ENCODE measurements at regions not wholly inside any gene's neighbourhood (a gene's known extent, or its start where the extent isn't known, plus 50 kb on each side); places are given as distances from the start of the nearest gene placed in this dataset.
"Not testable (repeated sequence)": the region's sequence is repeated elsewhere in the genome, so short reads cannot be mapped to it uniquely, and the experiment has no call there.

- no peak for DNase-seq (ENCODE audit: low spot score)
Observed at GRCh38 chrX:39477031-39477761, 620.6 kb downstream of the BCOR start.

DNA sequence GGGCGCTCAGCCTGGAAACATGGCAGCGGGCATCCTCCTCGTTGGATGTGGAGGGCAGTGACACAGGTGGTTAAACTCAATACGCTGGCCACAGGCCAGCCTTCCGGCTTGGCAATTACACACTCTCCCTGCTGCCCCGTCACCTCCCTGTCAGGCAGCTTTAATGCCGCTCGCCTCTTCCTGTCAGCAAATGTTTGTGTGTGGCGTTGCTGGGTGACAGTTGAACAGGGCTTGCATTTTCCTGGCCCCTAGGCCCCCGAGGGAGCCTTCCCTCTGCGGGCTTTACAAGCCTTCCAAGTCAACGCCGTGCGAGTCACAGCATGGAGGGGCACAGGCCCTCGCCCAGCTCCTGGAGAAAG lies 620.0 kb downstream of the BCOR start:
- DNase-seq (ENCODE audit: low spot score) = no peak

- DNase-seq (ENCODE audit: low spot score) = no peak
Observed at GRCh38 chrX:39479856-39480255, 617.9 kb downstream of the BCOR start.

DNA sequence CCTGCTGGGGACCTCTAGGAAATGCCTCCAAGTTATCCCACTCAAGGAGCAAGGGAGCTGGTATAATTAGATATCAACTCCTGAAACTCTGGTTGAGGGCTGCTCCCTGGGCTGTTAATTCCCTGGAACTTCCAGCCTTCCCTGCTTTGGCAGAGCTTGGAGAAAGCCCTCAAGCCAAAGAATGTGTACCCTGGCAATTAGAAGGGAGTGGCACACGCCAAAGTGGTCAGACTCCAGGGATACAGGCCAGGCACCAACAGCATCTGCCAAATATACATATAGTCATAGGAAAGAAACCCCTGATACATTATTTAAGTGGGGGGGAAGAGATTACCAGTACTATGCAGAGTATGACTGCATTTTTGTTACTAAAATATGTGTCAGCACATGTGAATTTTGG lies 616.8 kb downstream of the BCOR start:
- no peak for DNase-seq (ENCODE audit: low spot score)

GRCh38 chrX:39481621-39482020 lies 616.1 kb downstream of the BCOR start:
- DNase-seq (ENCODE audit: low spot score) = no peak

GRCh38 chrX:39484159-39485068 lies 613.3 kb downstream of the BCOR start:
- DNase-seq (ENCODE audit: low spot score) = no peak

DNA sequence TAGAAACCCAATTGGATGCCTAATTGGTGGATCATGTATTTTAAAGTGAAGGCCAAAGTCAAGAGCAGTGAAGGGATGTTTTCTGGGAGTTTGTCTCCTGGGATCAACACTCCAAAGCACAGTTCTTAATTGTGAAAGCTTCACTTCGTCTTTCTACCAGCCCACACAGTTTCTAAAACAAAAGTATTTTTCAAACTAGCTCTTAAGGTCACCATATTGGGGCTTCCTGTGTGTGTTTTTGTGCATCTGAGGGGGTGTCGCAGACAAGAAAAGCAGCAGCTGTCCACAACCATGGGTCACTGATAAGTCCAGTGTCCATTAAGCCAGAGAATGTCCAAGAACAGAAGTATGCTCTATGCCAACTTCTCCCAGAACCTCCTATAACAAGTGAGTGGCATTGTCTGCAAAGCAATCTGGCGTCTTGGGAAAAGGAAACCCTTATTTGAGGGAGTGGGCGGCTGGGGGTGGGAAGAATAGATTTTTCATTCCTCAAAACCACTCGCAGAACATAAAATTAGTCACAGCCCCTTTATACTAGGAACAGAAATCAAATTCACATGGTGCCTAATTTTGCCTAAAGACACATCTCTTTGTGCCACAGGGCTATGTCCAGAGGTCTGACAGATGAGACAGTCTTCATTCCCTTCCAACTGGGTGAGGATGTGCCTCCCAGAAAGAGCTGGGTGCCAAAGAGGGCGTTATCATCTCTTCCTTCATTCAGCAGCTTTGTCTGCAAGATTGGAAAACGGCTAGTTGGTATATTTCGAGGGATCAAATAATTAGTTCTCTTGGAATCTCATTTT lies 610.4 kb downstream of the BCOR start:
- no peak for DNase-seq (ENCODE audit: low spot score)

DNA sequence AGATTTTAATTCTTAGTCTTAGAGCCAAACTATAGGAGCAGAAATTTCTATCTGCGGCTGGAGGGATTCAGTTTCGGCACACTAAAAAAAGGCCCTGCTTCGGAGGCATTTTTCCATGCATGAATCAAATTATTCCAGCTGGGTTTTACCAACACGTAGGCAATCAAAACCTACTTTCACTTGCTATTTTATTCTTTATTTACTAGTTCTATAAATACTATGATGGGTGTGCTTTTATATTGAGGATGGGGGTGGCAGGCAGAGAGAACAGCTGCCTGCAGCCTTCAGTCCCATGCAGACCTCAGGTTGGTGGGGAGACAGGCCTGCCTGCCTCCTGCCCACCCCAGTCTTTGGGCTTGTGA lies 609.8 kb downstream of the BCOR start:
- no peak for DNase-seq (ENCODE audit: low spot score)

GRCh38 chrX:39491548-39492297 lies 606.0 kb downstream of the BCOR start:
- DNase-seq (ENCODE audit: low spot score) = no peak

DNA sequence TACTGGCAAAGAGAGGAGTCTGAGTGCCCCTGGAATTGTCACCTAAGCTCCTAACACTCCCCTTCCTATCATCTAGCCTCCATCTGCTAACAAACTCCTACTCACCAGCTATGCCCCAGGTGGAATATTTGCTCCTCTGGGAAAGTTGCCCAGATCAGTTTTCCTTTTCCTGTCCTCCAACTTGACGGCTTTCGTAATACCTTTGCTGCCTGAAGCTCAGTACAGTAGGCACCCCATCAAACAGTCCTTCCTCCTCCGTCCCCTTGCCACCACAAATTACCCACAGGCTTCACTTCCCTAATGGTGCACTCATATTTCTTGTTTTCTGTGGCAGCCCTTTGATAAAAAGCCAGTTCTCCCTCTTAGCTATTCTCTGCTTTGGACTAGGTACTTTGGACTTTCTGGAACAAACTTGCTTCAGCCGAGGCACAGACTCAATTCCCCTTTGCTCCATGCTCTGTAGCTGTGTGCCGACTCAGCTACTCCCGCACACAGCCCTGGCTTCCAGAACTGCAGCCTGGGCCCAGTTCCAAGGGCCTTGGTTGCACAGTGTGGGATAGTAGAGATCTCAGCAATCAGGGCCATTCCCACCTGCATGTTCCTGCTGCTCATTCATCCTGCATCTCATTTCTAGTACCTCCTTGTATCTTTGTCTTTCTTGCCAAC lies 605.1 kb downstream of the BCOR start:
- no peak for DNase-seq (ENCODE audit: low spot score)

DNA sequence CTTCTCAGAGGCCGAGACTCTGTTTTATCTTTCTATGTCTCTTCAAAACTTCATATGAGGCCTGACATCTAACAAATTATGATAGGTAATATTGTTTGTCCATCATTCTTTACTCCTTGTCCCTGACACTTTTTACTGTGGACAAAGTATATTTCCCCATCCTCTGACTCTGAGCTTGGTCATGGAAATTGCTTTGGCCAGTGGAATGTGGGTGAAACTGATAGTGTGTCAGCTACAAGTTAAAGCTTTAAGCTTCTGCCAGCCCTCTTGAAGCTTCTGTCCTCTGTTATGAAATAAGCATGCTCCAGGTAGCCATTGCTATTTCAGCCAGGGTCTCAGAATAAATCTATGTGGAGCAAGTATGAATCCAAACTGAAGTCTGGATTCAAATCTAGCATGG lies 604.6 kb downstream of the BCOR start:
- DNase-seq (ENCODE audit: low spot score) = no peak

DNA sequence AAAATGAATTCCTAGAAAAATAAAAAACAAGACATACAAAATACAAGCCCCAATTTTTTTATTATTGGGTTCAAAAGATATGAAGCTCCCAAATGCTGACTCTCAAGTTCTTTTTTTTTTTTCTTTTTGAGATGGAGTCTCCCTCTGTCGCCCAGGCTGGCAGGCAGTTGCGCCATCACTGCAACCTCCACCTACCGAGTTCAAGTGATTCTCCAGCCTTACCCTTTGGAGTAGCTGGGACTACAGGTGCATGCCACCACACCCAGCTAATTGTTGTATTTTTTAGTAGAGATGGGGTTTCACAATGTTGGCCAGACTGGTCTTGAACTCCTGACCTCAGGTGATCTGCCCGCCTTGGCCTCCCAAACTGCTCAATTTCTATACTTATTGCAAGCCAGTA lies 600.6 kb downstream of the BCOR start:
- not testable (repeated sequence) for DNase-seq (ENCODE audit: low spot score)

DNA sequence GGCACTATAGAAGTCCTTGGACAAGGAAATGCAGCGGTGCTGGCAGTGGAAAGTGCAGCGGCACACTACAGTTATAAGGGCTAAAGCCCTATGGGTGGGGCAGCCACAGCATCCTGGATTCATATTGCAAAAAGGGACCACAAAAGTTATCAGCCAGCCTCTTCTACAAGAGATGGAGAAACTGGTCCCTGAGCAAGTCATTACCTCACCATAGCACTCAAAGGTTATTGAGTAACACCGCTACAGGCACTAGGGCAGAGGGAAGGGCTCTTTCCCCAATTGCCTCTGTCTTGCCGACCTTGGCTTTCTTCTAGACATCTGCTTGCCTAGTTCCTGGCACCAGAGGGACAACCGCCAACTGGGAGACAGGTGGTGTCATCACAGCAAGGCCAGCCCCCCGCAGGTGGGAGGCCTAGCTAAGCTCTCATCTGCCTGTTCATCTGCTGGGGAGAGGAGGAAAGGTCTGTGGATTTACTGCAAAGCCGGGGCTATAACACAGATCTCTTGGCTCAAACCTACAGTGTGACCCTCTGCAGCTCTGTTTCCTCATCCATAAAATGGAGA lies 600.0 kb downstream of the BCOR start:
- DNase-seq (ENCODE audit: low spot score) = peak; percentile 52

DNA sequence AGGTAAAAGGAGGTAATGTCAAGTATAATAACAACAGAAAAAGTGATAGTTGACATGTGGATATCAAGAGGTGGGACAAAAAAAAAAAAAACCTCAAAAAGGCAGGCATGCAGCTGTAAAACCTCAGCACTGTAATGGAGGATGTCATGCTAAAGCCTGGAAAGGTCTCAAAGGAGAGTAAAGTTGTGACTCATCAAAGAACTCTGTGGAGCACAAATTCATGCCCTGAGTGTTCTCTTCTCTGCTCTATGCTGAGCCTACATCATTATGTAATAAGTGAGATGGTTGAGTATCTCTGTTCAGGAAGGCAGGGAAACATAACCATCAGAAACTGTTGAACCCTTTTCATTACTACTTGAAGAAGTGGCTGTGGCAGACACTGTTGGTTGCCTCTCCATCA lies 597.8 kb downstream of the BCOR start:
- no peak for DNase-seq (ENCODE audit: low spot score)

- DNase-seq (ENCODE audit: low spot score) = no peak
Observed at GRCh38 chrX:39501822-39502221, 595.9 kb downstream of the BCOR start.

DNA sequence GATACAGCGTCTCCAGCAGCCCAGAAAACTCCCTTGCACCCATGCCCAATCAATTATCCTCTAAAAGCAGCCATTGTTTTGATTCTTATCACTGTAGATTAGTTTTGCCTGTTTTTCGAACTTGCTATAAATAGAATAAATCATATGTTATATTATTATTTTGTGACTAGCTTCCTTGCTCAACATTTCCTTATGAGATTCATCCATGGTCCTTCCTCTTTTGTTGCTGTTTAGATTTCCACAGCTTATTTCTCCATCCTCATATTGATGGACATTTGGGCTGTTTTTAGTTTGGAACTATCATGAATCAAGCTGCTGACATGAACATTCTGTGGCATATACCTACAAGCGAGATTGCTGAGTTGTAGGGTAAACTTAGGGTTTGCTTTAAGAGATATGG lies 595.3 kb downstream of the BCOR start:
- no peak for DNase-seq (ENCODE audit: low spot score)

DNA sequence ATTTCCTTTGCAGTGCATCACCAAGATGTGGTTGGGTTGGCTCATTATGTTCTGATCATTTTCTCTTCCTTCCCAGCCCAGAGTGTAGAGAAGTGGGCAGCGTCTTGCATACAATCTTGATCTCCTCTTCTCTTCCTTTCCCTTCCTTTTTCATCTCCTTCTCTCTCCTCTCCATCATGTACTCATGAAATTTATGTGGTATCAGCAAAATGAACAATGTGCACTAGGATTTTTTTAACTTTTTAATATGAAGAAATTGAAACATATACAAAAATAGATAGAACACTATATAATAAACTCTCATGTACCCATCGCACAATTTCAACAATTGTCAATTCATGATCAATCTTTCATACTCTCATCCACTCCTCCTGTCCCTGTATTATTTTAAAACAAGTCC lies 593.5 kb downstream of the BCOR start:
- DNase-seq (ENCODE audit: low spot score) = no peak

DNA sequence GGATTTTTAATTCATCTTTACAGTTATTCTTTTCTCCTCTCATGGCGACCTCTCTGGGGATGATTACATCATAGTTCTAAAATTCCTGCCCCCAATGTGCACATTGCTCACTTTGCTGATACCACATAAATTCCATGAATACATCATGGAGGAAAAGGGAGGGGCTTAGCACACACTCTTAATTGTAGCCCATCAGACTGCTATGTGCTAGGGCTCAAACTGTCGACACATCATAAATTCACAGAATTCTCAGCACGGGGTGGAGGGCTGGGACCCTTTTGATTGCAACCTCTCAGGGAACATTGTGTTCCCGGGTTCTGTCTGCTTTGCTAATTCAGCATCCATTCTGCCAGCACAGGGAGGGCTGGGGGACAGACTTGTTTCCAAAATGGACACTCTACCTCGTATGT lies 592.9 kb downstream of the BCOR start:
- DNase-seq (ENCODE audit: low spot score) = no peak

DNA sequence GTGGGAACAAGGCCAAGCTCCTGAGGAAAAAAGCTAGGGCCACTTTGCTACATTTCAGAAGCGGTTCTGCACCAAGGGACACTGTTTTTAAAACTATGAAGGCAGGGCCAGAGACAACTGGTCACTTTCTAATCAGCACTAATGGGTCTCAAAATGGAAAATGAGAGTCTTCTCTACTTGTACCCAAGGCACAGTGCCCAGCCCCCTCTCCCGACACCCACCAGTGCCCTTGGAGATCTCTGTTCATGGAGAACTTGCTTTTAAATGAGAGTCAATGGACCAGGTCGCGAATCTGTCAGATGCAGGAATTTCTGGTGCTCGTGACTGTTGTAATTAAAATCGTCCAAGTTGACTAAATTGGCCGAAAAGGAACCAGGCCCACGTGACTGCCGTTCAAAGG lies 591.6 kb downstream of the BCOR start:
- DNase-seq (ENCODE audit: low spot score) = no peak

GRCh38 chrX:39507034-39507433 lies 590.7 kb downstream of the BCOR start:
- no peak for DNase-seq (ENCODE audit: low spot score)

DNA sequence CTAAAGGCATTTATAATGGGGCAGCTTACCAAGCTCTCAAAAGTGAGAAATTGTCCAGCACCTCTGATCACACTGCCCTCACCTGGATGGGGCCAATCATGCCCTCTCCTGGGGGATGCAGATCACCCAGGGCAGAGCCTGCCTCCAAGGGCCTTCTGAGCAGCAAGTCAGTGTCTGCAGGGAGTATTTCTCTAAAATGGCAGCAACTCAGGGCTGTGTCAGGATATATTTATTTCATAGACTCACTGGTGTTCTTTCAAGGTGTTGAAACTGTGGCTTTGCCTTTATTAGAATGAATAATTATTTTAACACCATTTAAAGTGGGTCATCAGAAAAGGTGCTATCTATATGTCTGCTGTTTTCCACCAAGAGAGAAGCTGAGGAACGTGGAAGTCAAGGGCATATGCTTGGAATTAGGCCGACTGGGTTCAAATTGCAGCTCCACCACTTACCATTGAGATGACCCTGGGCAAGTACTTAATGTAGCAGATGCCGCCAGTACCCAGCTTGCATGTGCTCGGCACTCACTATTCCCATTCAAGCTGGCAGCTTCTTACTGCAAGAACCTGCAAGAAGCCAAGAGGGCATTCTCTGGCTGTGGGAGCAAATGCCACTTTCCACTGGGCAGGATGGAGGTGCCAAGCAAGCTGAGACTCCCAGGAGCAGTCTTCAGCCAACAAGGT lies 590.0 kb downstream of the BCOR start:
- DNase-seq (ENCODE audit: low spot score) = no peak

All from D341Med (cell line).